Naive thymus-derived CD8-positive, alpha-beta T cell (primary cell): ENCODE measurements at regions not wholly inside any gene's neighbourhood (a gene's known extent, or its start where the extent isn't known, plus 50 kb on each side); places are given as distances from the start of the nearest gene placed in this dataset.

Experiments
- ATAC-seq, 2 donors: fragments of 150-1000 bp; cut with Tn5 transposase in 1 of 2; sonication (Bioruptor Pico), chemical (Tn5 transposase) in 1 of 2; 1 replicate in 1 of 2; 2 replicates in 1 of 2; pipeline ENCODE4 v1.10.0; 2021; ENCODE audit warnings: mild to moderate bottlenecking in 2 of 2, moderate library complexity in 2 of 2
- POLR2A ChIA-PET: fragments of 350-600 bp; sonication (Branson Sonifier 250); formaldehyde crosslinking; loops from one replicate; lab custom pipeline; 2021; ENCODE audit warnings: antibody characterized with exemption; lab: Charles Lee
- DNase-seq, 10 donors: peaks; one replicate each; pipeline versions ENCODE4 v3.0.0 to v3.0.0-alpha.2; 2020 to 2022
- H3K27ac Mint-ChIP-seq, 10 donors: one replicate each; pipeline ENCODE4 v1.8.0; 2020 to 2022; ENCODE audit warnings: mild to moderate bottlenecking in 10 of 10, mixed read lengths in 10 of 10, moderate library complexity in 4 of 10, inconsistent platforms in 1 of 10
- H3K27me3 Mint-ChIP-seq, 5 donors: one replicate each; pipeline ENCODE4 v1.8.0; 2021 to 2022; ENCODE audit warnings: mixed read lengths in 5 of 5
- H3K36me3 Mint-ChIP-seq, 3 donors: one replicate each; pipeline ENCODE4 v1.8.0; 2020 to 2022; ENCODE audit warnings: mixed read lengths in 3 of 3, mild to moderate bottlenecking in 2 of 3, inconsistent platforms in 1 of 3
- H3K4me1 Mint-ChIP-seq, 4 donors: one replicate each; pipeline ENCODE4 v1.8.0; 2021 to 2022; ENCODE audit warnings: mixed read lengths in 4 of 4
- H3K4me3 Mint-ChIP-seq, 10 donors: one replicate each; pipeline ENCODE4 v1.8.0; 2020 to 2022; ENCODE audit warnings: mild to moderate bottlenecking in 10 of 10, mixed read lengths in 10 of 10, moderate library complexity in 6 of 10, inconsistent platforms in 1 of 10
- H3K9me3 Mint-ChIP-seq, 9 donors: one replicate each; pipeline ENCODE4 v1.8.0; 2020 to 2022; ENCODE audit warnings: mixed read lengths in 9 of 9, mild to moderate bottlenecking in 3 of 9, inconsistent platforms in 1 of 9, moderate library complexity in 1 of 9

DNA sequence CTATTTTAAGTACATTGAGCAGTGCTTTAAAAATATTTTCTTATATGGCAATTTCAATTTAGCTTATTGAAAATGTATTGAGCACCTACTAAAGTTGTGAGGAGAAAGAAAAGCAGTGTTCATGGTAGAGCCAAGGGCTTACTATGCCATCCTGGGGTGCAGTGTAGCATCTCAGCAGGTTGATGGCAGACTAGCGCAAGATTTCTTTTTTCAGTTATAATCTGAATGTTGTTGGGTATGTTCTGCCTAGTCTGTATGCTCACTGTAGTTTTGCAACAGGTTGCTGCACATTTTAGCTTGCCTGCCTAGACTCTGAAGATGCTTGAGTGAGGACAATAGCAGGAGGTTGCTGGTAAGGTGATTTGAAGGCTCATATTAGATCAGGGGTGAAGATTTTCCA is 103.1 kb upstream of the UNC13C start:
- Mint-ChIP-seq H3K36me3 (no peaks in the 10 kb centered on the region), H3K9me3 (peaks cover 0 to 23% (median 0%) of the 10 kb centered on the region in 9 donors), H3K4me3 (no peak overlapping the region), H3K27me3 (peaks cover 0 to 26% (median 2%) of the 10 kb centered on the region in 5 donors), H3K4me1 (no peaks in the 10 kb centered on the region), H3K27ac (no peak overlapping the region)
- no peak for ATAC-seq
- POLR2A ChIA-PET: no interaction called here
- DNase-seq: no peak

DNA sequence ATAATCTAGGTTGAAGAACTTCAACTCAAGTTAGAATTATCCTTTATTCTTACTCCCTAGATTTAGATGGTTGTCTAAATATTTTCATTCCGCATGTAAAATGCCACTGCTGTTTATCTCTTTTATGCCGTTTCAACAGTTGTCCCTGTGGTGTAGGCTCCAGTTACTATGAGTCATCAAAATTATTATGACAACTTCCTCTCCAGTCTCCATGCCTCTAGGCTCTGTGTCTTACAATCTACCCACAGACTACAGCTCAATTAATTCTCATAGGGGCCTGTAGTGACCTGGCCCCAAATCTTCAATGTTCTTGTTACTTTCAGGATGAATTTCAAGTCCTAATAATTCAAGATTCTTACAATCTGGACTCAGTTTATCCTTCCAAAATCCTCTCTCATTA is 105.8 kb upstream of the UNC13C start:
- Mint-ChIP-seq H3K27me3 (peaks cover 0 to 22% (median 2%) of the 10 kb centered on the region in 5 donors), H3K27ac (no peak overlapping the region), H3K4me3 (no peak overlapping the region), H3K9me3 (peaks cover 0 to 23% (median 0%) of the 10 kb centered on the region in 9 donors), H3K4me1 (no peaks in the 10 kb centered on the region), H3K36me3 (no peaks in the 10 kb centered on the region)
- POLR2A ChIA-PET: no interaction called here
- DNase-seq (no peak), ATAC-seq (no peak)

DNA sequence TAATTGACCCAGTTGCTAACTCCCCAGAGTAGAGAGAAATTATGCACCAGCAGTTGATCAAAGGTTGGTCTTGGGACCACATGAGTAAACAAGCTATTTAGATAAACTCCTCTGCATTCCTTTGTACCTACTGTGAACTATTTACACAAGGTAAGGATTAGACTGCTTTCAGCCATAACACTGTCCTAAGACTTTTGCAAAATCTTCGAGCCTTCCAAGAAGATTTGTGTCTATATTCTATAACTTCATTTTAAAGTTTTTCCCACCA is 108.5 kb upstream of the UNC13C start:
- Mint-ChIP-seq H3K4me1 (no peaks in the 10 kb centered on the region), H3K27me3 (peaks cover 0 to 22% (median 2%) of the 10 kb centered on the region in 5 donors), H3K4me3 (no peak overlapping the region), H3K36me3 (no peaks in the 10 kb centered on the region), H3K9me3 (peaks cover 0 to 23% (median under 1%) of the 10 kb centered on the region in 9 donors), H3K27ac (no peak overlapping the region)
- POLR2A ChIA-PET: no interaction called here
- DNase-seq (no peak), ATAC-seq (no peak)

DNA sequence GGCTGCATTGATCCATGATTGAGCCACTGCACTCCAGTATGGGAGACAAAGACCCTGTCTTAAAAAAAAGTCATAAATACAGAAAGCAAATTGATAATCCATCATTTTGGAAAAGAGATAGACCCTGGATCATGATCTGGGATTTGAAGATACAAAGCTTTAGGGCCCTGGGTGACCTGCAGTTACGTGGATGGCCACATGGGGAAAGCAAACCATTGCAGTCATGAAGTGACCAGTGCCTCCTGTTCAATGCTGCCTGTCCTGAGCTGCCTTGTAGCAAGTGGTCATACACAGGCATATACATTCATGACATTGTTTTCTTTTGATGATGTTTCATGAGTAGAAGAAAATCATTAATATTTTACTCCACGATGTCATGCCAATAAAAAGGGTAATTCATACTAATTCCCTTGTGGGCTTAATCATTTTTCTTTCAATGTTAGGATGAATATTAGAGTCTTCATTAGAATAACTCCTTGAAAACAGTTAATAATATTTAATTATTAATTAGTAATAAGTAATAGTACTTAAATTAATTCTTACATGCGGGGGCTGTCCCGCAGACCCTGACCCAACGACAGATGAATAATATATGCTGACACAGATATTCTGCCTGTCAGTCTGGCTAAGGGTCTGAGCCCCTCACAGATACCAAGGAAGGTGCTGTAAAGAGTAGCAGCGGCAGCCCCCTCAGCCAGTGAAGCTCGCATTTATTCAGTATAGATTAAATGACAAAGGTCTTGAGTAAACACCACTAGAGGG is 109.0 kb upstream of the UNC13C start:
- peaks cover 0 to 22% (median 2%) of the 10 kb centered on the region in 9 donors for H3K9me3 Mint-ChIP-seq

DNA sequence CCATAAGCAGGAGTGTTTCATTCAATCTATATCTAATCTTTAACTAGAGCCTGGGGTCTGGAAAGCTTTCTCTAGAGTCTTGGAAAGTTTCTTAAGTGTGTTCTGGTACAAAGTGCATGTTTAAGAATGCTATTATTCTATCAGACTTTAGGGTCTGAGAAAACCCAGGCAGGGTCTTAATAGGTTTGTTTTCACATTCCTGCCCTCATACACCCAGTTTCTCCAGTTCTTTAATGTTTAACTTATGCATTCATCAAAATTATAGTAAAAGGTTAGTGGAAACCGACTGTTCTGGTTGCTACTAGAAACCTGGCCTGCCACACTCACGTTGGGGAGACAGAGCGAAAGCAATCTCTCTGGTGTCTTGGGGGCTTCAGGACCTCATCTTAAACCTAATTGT is 102.9 kb upstream of the WDR72 start:
- Mint-ChIP-seq H3K27ac (no peak overlapping the region), H3K4me3 (no peak overlapping the region), H3K36me3 (no peaks in the 10 kb centered on the region), H3K9me3 (peaks cover 0 to 4% (median 0%) of the 10 kb centered on the region in 9 donors), H3K27me3 (peaks cover 0 to 25% (median 0%) of the 10 kb centered on the region in 5 donors), H3K4me1 (no peaks in the 10 kb centered on the region)
- ATAC-seq (no peak), DNase-seq (no peak)
- POLR2A ChIA-PET: no interaction called here

More for the DNA sequence above, 109.0 kb upstream of the UNC13C start:
- Mint-ChIP-seq H3K4me1 (no peaks in the 10 kb centered on the region), H3K27ac (no peak overlapping the region), H3K4me3 (no peak overlapping the region), H3K27me3 (peaks cover 0 to 21% (median 2%) of the 10 kb centered on the region in 5 donors), H3K36me3 (no peaks in the 10 kb centered on the region)
- DNase-seq: no peak
- POLR2A ChIA-PET: no interaction called here
- no peak for ATAC-seq

DNA sequence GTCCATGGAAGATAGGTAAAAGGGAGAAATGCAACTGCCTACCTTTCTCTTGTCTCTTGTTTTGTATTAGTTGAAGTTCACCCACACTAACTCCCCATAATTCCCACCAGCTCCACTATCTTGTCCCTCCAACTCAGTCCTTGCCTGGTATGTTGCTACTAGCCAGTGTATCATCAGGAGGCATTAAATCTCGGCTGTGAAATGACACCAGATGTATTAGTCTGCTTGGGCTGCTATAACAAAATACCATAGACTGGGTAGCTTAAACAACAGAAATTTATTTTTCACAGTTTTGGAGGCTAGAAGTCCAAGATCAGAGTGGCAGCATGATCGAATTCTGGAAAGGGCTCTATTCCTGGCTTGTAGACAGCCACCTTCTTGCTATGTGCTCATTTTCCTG is 102.3 kb upstream of the WDR72 start:
- ATAC-seq: no peak
- no peak overlapping the region for H3K27ac Mint-ChIP-seq
- H3K4me3 Mint-ChIP-seq: no peak overlapping the region
- H3K36me3 Mint-ChIP-seq: no peaks in the 10 kb centered on the region
- H3K27me3 Mint-ChIP-seq: peaks cover 0 to 25% (median 0%) of the 10 kb centered on the region in 5 donors
- no peak for DNase-seq
- H3K9me3 Mint-ChIP-seq: peaks cover 0 to 4% (median 0%) of the 10 kb centered on the region in 9 donors
- POLR2A ChIA-PET: no interaction called here
- H3K4me1 Mint-ChIP-seq: no peaks in the 10 kb centered on the region

DNA sequence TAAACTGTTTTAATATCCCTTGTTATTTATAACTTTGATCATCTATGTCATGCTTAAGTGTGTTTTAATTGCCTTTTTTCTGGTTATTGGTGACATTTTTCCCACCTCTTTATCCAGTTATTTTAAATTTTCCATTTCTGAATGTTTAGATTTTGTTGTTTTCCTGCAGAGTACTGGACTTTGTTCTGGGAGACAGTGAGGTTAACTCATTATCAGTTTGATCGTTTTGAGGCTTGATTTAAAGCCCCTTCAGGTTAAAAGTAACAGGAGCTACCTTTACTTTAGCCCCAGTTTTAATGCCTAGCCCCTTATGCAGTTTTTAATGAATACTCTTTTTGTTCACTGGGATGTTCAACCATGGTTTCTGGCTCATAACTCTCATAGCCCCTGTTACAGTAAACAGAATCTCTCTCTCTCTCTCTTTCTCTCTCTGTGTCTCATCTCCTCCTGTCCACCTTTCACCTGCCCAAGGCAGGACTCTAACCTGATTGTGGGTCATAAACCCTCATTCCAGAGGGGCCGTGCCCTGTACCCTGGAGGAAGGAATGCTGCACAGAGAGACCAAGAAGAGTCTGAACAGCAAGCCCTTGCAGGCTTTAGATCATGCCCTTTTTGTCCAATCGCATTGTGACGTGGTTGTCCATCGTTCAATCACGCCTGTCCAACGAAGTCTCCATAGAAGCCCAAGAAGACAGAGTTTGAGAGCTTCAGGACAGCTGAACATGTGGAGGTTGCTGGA is 91.8 kb upstream of the WDR72 start:
- ATAC-seq (no peak), DNase-seq (no peak)
- H3K9me3 Mint-ChIP-seq: peaks cover 2 to 39% (median 16%) of the 10 kb centered on the region in 9 donors
- POLR2A ChIA-PET: no interaction called here
- no peaks in the 10 kb centered on the region for H3K4me1 Mint-ChIP-seq
- H3K27me3 Mint-ChIP-seq: peaks cover 0 to 12% (median 5%) of the 10 kb centered on the region in 5 donors
- H3K36me3 Mint-ChIP-seq: no peaks in the 10 kb centered on the region
- no peak overlapping the region for H3K4me3 Mint-ChIP-seq
- no peak overlapping the region for H3K27ac Mint-ChIP-seq

DNA sequence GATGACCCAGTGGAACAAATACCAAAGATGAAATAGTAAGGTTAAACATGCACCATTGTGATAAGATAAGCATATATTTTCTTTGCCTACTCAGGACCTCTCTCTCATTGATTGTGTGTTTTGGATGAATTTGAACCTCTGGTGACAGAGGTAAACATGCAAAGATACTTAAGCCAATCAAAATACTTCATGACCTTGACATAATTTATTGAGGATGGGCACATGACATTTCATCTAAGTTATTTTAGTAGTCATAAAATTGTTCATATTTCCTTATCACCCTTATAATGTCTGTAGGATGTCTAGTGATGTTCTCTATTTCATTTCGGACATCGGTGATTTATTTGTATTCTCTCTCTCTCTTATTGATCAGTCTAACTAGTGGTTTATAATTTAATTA is 88.3 kb upstream of the WDR72 start:
- Mint-ChIP-seq H3K9me3 (peaks cover 0 to 33% (median 7%) of the 10 kb centered on the region in 9 donors), H3K4me3 (no peak overlapping the region), H3K4me1 (no peaks in the 10 kb centered on the region), H3K27me3 (peaks cover 0 to 16% (median 6%) of the 10 kb centered on the region in 5 donors), H3K27ac (no peak overlapping the region), H3K36me3 (no peaks in the 10 kb centered on the region)
- POLR2A ChIA-PET: no interaction called here
- ATAC-seq (no peak), DNase-seq (no peak)

DNA sequence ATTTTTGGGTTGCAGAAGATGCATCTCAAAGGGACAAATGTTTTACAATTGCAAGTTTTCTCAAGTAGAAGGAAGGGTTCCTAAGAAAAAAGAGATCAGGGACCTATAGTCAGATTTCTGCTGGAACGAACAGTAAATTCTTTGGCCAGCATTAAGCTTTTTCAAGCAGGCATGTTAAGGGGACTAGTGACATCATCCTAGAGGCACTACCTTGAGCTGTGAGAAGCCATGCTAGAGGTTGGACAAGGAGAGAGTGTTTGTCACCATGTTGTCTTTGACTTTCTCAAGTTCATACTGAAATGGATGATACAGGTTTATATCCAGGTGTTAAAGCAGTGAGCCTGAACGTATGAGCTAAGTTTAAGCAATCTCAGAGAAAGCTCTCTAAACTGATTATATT is 85.2 kb upstream of the WDR72 start:
- no peaks in the 10 kb centered on the region for H3K4me1 Mint-ChIP-seq
- no peaks in the 10 kb centered on the region for H3K36me3 Mint-ChIP-seq
- no peak for DNase-seq
- ATAC-seq: no peak
- no peak overlapping the region for H3K4me3 Mint-ChIP-seq
- peaks cover 0 to 16% (median 5%) of the 10 kb centered on the region in 9 donors for H3K9me3 Mint-ChIP-seq
- peak overlapping the region in 1 of 10 donors; percentile 67 for H3K27ac Mint-ChIP-seq
- POLR2A ChIA-PET: no interaction called here
- peaks cover 3 to 34% (median 6%) of the 10 kb centered on the region in 5 donors for H3K27me3 Mint-ChIP-seq

DNA sequence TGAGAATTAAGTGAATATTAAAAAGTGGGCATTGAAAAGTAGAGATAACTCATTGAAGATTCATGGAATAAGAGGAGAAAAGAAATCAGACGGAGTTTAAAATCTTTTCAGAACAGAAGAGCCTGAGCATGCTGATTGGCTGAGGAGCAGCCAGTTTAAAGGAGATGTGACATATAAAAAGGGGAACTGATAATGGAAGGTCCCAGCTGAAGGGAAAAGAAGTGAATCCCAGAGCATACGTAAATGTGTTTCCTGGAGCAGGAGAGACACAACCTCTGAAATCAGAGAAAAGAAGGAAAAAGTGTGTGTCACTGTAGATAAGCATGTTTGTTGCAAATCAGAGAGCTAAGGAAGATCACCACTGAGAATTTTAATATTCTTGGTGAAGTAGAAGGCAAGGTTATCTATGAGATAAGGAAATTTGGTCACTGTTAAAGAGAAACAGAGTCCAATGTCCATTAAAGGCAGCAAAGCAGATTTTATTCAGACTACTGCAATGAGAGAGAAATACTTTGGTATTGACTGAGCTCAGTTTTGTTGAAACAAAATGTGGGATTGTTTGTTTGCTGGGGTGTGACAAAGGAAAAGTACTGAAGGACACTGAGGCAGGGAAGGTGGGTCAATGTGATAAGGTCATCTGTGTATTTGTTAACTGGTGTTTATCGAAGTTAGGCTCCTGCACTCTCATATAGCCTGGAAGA is 84.6 kb upstream of the WDR72 start:
- no peak for ATAC-seq
- POLR2A ChIA-PET: no interaction called here
- H3K27me3 Mint-ChIP-seq: peaks cover 4 to 34% (median 6%) of the 10 kb centered on the region in 5 donors

DNA sequence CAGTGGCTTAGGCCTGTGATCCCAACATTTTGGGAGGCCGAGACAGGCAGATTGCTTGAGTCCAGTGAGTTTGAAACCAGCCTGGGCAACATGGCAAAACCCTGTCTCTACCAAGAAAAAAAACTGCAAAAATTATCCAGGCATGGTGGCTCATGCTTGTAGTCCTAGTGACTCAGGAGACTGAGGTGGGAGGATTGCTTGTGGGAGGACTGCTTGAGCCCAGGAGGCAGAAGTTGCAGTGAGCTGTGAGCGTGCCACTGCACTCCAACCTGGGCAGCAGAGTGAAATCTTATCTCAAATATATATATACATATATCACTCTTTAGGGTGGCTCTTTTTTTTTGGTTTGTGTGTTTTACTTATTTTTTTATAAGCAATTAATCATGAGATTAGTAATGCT is 83.7 kb upstream of the WDR72 start:
- Mint-ChIP-seq H3K36me3 (no peaks in the 10 kb centered on the region), H3K4me3 (no peak overlapping the region), H3K27ac (no peak overlapping the region), H3K9me3 (peaks cover 0 to 7% (median 5%) of the 10 kb centered on the region in 9 donors), H3K4me1 (no peaks in the 10 kb centered on the region), H3K27me3 (peaks cover 4 to 34% (median 6%) of the 10 kb centered on the region in 5 donors)
- POLR2A ChIA-PET: no interaction called here
- DNase-seq (no peak), ATAC-seq (no peak)

More for the DNA sequence above, 84.6 kb upstream of the WDR72 start:
- H3K4me3 Mint-ChIP-seq: no peak overlapping the region
- peaks cover 0 to 14% (median 5%) of the 10 kb centered on the region in 9 donors for H3K9me3 Mint-ChIP-seq
- H3K36me3 Mint-ChIP-seq: no peaks in the 10 kb centered on the region
- no peaks in the 10 kb centered on the region for H3K4me1 Mint-ChIP-seq
- peak overlapping the region in 1 of 10 donors; percentile 67 for H3K27ac Mint-ChIP-seq
- DNase-seq: no peak

DNA sequence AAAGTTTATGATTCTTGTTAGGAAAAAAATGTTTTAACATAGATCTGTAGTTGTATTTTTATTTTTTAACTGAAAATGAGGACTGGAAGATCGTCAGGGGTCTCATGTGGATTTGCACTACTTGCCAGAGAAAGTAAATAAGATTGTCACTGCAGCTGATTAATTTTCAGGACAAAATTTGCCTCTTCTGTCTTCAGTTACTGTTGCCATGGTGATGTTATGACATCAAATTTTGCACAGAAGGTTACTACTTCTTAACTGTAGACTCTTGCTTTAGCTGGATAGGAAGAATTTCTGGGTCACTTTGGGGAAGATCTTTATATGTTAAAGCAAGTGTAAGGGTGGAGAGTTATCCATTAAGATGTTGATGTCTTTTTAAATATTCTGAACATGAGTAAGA is 82.2 kb upstream of the WDR72 start:
- POLR2A ChIA-PET: no interaction called here
- Mint-ChIP-seq H3K36me3 (no peaks in the 10 kb centered on the region), H3K9me3 (peaks cover 0 to 5% (median 0%) of the 10 kb centered on the region in 9 donors), H3K4me3 (no peak overlapping the region), H3K27ac (no peak overlapping the region), H3K4me1 (no peaks in the 10 kb centered on the region), H3K27me3 (peaks cover 3 to 34% (median 6%) of the 10 kb centered on the region in 5 donors)
- DNase-seq (no peak), ATAC-seq (no peak)

DNA sequence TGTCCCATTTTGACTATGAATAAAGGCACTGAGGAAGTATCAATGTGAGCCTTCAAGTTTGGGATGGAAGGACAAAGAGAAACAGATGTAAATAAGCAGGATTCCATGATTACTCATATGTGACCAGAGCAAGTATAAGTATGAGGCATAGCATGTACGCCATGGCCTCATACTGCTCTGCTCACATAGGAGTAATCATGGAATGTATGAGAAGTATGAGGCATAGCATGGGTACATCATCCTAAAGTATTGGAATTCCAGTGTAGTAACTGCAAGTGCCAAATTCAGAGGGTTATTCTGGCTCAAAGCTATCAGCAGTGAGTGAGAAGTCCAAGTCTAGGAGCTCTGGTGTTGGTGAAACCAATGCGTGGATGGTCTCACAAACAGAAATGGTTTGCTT is 81.2 kb upstream of the WDR72 start:
- Mint-ChIP-seq H3K27ac (no peak overlapping the region), H3K4me3 (no peak overlapping the region), H3K27me3 (peaks cover 3 to 34% (median 6%) of the 10 kb centered on the region in 5 donors), H3K4me1 (no peaks in the 10 kb centered on the region), H3K36me3 (no peaks in the 10 kb centered on the region), H3K9me3 (peaks cover 0 to 5% (median 0%) of the 10 kb centered on the region in 9 donors)
- DNase-seq: no peak
- POLR2A ChIA-PET: no interaction called here
- no peak for ATAC-seq
